HCT116 (cell line): ENCODE measurements at regions not wholly inside any gene's neighbourhood (a gene's known extent, or its start where the extent isn't known, plus 50 kb on each side); places are given as distances from the start of the nearest gene placed in this dataset.

Experiments
- ATAC-seq: fragments of 200-7000 bp; cut with Tn5 transposase; 2 replicates; pipeline ENCODE4 v1.9.1; 2020; ENCODE audit warnings: mild to moderate bottlenecking, moderate library complexity
- BruUV-seq: library from RNA; stranded (reverse); fragments of 400-500 nt; replicated peaks from 2 replicates; lab custom pipeline; 2021; lab: Mats Ljungman, UMichigan
- CTCF ChIA-PET: fragments of 300-600 bp; sonication (Branson Sonifier 250); formaldehyde crosslinking; loops from one replicate; lab custom pipeline; 2021; ENCODE audit warnings: antibody characterized with exemption; lab: Charles Lee
- POLR2A ChIA-PET: fragments of 300-600, 350-600 bp; sonication (Branson Sonifier 250); formaldehyde crosslinking; loops from one replicate; lab custom pipeline; 2021; ENCODE audit warnings: antibody characterized with exemption; lab: Charles Lee
- RAD21 ChIA-PET, 2 experiments: fragments of 300-600 bp; sonication (Branson Sonifier 250); formaldehyde crosslinking; loops; one replicate each; lab custom pipeline; 2023; ENCODE audit warnings: low total read pairs in 2 of 2; ENCODE audit not compliant: uncharacterized antibody in 2 of 2, unreplicated experiment in 2 of 2, low non-redundant PET in 1 of 2; lab: Charles Lee
- DNase-seq: peaks from one replicate; pipeline ENCODE4 v3.0.0-alpha.2; 2010; ENCODE audit warnings: low read depth, low spot score
- H2AFZ ChIP-seq: fragments of 200-600 bp; shearing (Covaris generic), sonication (generic); 2 replicates; pipeline ENCODE4 v1.6.1; 2017; ENCODE audit warnings: low read depth, mixed run types, mixed read lengths, antibody characterized with exemption, low read length; ENCODE audit not compliant: poor library complexity, severe bottlenecking
- H3K27ac ChIP-seq: 2 replicates; pipeline ENCODE4 v1.5.1; 2012; ENCODE audit warnings: low read depth, low read length
- H3K27me3 ChIP-seq: fragments of 200-600 bp; sonication (generic); 2 replicates; pipeline ENCODE4 v1.6.1; 2016; ENCODE audit warnings: mixed run types, low read length, mixed read lengths; ENCODE audit not compliant: insufficient read depth
- H3K36me3 ChIP-seq, 2 experiments: fragments of 200-500 bp in 1 of 2; fragments of 200-600 bp in 1 of 2; sonication (Bioruptor generic) in 1 of 2; sonication (generic) in 1 of 2; 2 replicates each; pipeline versions ENCODE4 v1.5.1 to v1.6.1; 2014 to 2016; ENCODE audit warnings: low read length in 2 of 2, inconsistent platforms in 1 of 2, mixed read lengths in 1 of 2, mixed run types in 1 of 2; ENCODE audit not compliant: insufficient read depth in 2 of 2, control insufficient read depth in 1 of 2
- H3K4me1 ChIP-seq, 2 experiments: fragments of 200-600 bp in 1 of 2; sonication (generic) in 1 of 2; 2 replicates each; pipeline versions ENCODE4 v1.5.1 to v1.6.1; 2012 to 2017; ENCODE audit warnings: low read length in 2 of 2, inconsistent platforms in 1 of 2, mild to moderate bottlenecking in 1 of 2, mixed read lengths in 1 of 2, mixed run types in 1 of 2, moderate library complexity in 1 of 2; ENCODE audit not compliant: insufficient read depth in 2 of 2, control insufficient read depth in 1 of 2
- H3K4me2 ChIP-seq: fragments of 200-600 bp; sonication (generic); 2 replicates; pipeline ENCODE4 v1.6.1; 2017; ENCODE audit warnings: mixed run types, low read length, mixed read lengths
- H3K4me3 ChIP-seq, 2 experiments: fragments of 200-600 bp in 1 of 2; sonication (generic) in 1 of 2; replicated peaks in 1 of 2; 2 replicates each; pipeline ENCODE4 v1.5.1; 2011 to 2016; ENCODE audit warnings: low read length in 2 of 2, control low read depth in 1 of 2, low read depth in 1 of 2, mild to moderate bottlenecking in 1 of 2, mixed read lengths in 1 of 2, mixed run types in 1 of 2
- H3K79me2 ChIP-seq: fragments of 200-600 bp; sonication (generic); 2 replicates; pipeline ENCODE4 v1.6.1; 2017; ENCODE audit warnings: mild to moderate bottlenecking, mixed run types, low read length, moderate library complexity, mixed read lengths; ENCODE audit not compliant: insufficient read depth
- H3K9ac ChIP-seq: fragments of 200-600 bp; sonication (generic); 2 replicates; pipeline ENCODE4 v1.6.1; 2016; ENCODE audit warnings: low read length, mixed read lengths
- H3K9me2 ChIP-seq: fragments of 200-600 bp; sonication (generic), shearing (Covaris generic); 2 replicates; pipeline ENCODE4 v1.6.1; 2017; ENCODE audit warnings: mixed run types, mild to moderate bottlenecking, moderate library complexity; ENCODE audit not compliant: insufficient read depth
- H3K9me3 ChIP-seq, 2 experiments: fragments of 200-500 bp in 1 of 2; fragments of 200-600 bp in 1 of 2; sonication (Bioruptor generic) in 1 of 2; sonication (generic) in 1 of 2; 2 replicates each; pipeline ENCODE4 v1.6.1; 2014 to 2017; ENCODE audit warnings: low read length in 2 of 2, mixed read lengths in 2 of 2, inconsistent platforms in 1 of 2, low read depth in 1 of 2, mild to moderate bottlenecking in 1 of 2, mixed run types in 1 of 2, moderate library complexity in 1 of 2; ENCODE audit not compliant: control insufficient read depth in 1 of 2, insufficient read depth in 1 of 2
- H4K20me1 ChIP-seq: fragments of 200-600 bp; sonication (generic), shearing (Covaris generic); 2 replicates; pipeline ENCODE4 v1.6.1; 2017; ENCODE audit warnings: mixed run types, mild to moderate bottlenecking, moderate library complexity; ENCODE audit not compliant: insufficient read depth
- CBX3 ChIP-seq: IDR thresholded peaks from 2 replicates; pipeline ENCODE4 v1.6.1; 2012; ENCODE audit warnings: low read depth
- CEBPB ChIP-seq: IDR thresholded peaks from 2 replicates; pipeline ENCODE4 v1.6.1; 2012; ENCODE audit warnings: low read depth
- EGR1 ChIP-seq: IDR thresholded peaks from 2 replicates; pipeline ENCODE4 v1.6.1; 2012; ENCODE audit warnings: low read depth
- ELF1 ChIP-seq: IDR thresholded peaks from 2 replicates; pipeline ENCODE4 v1.6.1; 2012; ENCODE audit warnings: low read depth, borderline replicate concordance
- EZH2 ChIP-seq: fragments of 200-600 bp; sonication (generic); IDR thresholded peaks from 2 replicates; pipeline ENCODE4 v1.6.1; 2017; ENCODE audit warnings: antibody characterized with exemption, mixed run types
- EZH2phosphoT487 ChIP-seq: fragments of 200-600 bp; IDR thresholded peaks from 2 replicates; pipeline ENCODE4 v1.6.1; 2018; ENCODE audit warnings: antibody characterized with exemption, borderline replicate concordance
- FOSL1 ChIP-seq: IDR thresholded peaks from 2 replicates; pipeline ENCODE4 v1.6.1; 2012; ENCODE audit warnings: low read depth
- JUND ChIP-seq: IDR thresholded peaks from 2 replicates; pipeline ENCODE4 v1.6.1; 2012
- POLR2A ChIP-seq: IDR thresholded peaks from 2 replicates; pipeline ENCODE4 v1.7.0; 2011; ENCODE audit warnings: borderline replicate concordance; ENCODE audit not compliant: insufficient read depth, insufficient read length; ENCODE audit errors: extremely low read depth
- POLR2AphosphoS5 ChIP-seq: IDR thresholded peaks from 2 replicates; pipeline ENCODE4 v1.6.1; 2011; ENCODE audit warnings: mild to moderate bottlenecking, low read depth, low read length, moderate library complexity
- RAD21 ChIP-seq: IDR thresholded peaks from 2 replicates; pipeline ENCODE4 v1.6.1; 2012; ENCODE audit warnings: low read depth, mild to moderate bottlenecking
- REST ChIP-seq: IDR thresholded peaks from 2 replicates; pipeline ENCODE4 v1.6.1; 2012; ENCODE audit warnings: low read depth
- SRF ChIP-seq: IDR thresholded peaks from 2 replicates; pipeline ENCODE4 v1.6.1; 2012; ENCODE audit warnings: low read depth
- TCF7L2 ChIP-seq: IDR thresholded peaks from 2 replicates; pipeline ENCODE4 v1.7.0; 2011; ENCODE audit warnings: borderline replicate concordance, inconsistent platforms; ENCODE audit not compliant: insufficient read depth, insufficient read length; ENCODE audit errors: extremely low read depth
- YY1 ChIP-seq: IDR thresholded peaks from 2 replicates; pipeline ENCODE4 v1.6.1; 2011; ENCODE audit warnings: low read length, low read depth, moderate library complexity, mild to moderate bottlenecking; ENCODE audit not compliant: insufficient replicate concordance; ENCODE audit errors: extremely low read depth
- ZFX ChIP-seq: fragments of 450-650 bp; IDR thresholded peaks from 2 replicates; pipeline ENCODE4 v1.6.1; 2017
- ZNF274 ChIP-seq: fragments of 200-500 bp; sonication (Bioruptor generic); IDR thresholded peaks from 2 replicates; pipeline ENCODE4 v1.6.1; 2014; ENCODE audit warnings: mild to moderate bottlenecking, low read depth, low read length, inconsistent platforms
- intact Hi-C: fragments of 100-400 bp; cut with micrococcal nuclease; formaldehyde crosslinking; loops from 2 replicates; pipeline ENCODE4 v1.10.0; 2022
- TF ChIP-seq, protein P1 (sequence below): IDR thresholded peaks from 2 replicates; pipeline ENCODE4 v1.6.1; 2012
- TF ChIP-seq, protein P2 (sequence below): IDR thresholded peaks from 2 replicates; pipeline ENCODE4 v1.6.1; 2012

- H3K4me2 ChIP-seq, result no peak overlapping the region
- H3K27me3 ChIP-seq, result no peaks in the 10 kb centered on the region
- no peaks in the 10 kb centered on the region for H3K9me3 ChIP-seq
- H3K4me1 ChIP-seq, result no peaks in the 10 kb centered on the region
- H3K36me3 ChIP-seq, result no peaks in the 10 kb centered on the region
- BruUV-seq, result no TSS peak
- no peak overlapping the region for H3K9ac ChIP-seq
- no peak for TF ChIP-seq EGR1
- no peak for TF ChIP-seq POLR2AphosphoS5
- no peak for TF ChIP-seq JUND
- no peak for TF ChIP-seq POLR2A
- TF ChIP-seq RAD21, result no peak
- intact Hi-C loops, result no loop called here
- ChIA-PET CTCF (no interaction called here), RAD21 (no interaction called here), POLR2A (no interaction called here)
- ATAC-seq, result no peak
- DNase-seq, result no peak
- no peaks in the 10 kb centered on the region for H3K79me2 ChIP-seq
- H3K27ac ChIP-seq, result no peak overlapping the region
- H4K20me1 ChIP-seq, result no peaks in the 10 kb centered on the region
- H3K9me2 ChIP-seq, result no peaks in the 10 kb centered on the region
- H2AFZ ChIP-seq, result no peak overlapping the region
- no peak overlapping the region for H3K4me3 ChIP-seq
Measured at GRCh38 chrX:122248681-122249080, 935.4 kb upstream of the GRIA3 start.

DNA sequence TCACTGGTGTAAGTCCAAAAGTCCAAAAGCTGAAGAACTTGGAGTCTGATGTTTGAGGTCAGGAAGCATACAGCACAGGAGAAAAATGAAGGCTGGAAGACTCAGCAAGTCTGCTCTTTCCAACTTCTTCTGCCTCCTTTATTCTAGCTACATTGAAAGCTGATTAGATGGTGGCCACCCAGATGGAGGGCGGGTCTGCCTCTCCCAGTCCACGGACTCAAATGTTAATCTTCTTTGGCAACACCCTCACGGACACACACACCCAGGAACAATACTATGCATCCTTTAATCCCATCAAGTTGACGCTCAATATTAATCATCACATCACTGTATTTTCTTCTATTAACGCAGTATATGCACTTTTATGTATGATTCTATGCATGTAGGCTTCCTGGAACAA lies 931.6 kb upstream of the GRIA3 start:
- ATAC-seq, result no peak
- POLR2A ChIA-PET, result no interaction called here
- no peak overlapping the region for H3K4me3 ChIP-seq
- TF ChIP-seq YY1, result no peak
- TF ChIP-seq, protein P1, sequence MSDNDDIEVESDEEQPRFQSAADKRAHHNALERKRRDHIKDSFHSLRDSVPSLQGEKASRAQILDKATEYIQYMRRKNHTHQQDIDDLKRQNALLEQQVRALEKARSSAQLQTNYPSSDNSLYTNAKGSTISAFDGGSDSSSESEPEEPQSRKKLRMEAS, result no peak
- no peak for TF ChIP-seq POLR2A
- TF ChIP-seq CBX3, result no peak
- no peak for TF ChIP-seq FOSL1
- no peak for TF ChIP-seq ELF1
- TF ChIP-seq JUND, result no peak
- no peak for TF ChIP-seq REST
- no peak for TF ChIP-seq ZNF274
- no peak for TF ChIP-seq EGR1
- TF ChIP-seq SRF, result no peak
- no peak for TF ChIP-seq EZH2phosphoT487
- TF ChIP-seq, protein P2, sequence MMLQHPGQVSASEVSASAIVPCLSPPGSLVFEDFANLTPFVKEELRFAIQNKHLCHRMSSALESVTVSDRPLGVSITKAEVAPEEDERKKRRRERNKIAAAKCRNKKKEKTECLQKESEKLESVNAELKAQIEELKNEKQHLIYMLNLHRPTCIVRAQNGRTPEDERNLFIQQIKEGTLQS, result no peak
- no peak for TF ChIP-seq CEBPB
- no peak for TF ChIP-seq RAD21
- no peak for TF ChIP-seq TCF7L2
- no peak for TF ChIP-seq ZFX
- TF ChIP-seq EZH2, result no peak

More for the DNA sequence above, 931.6 kb upstream of the GRIA3 start:
- Histone ChIP-seq H3K4me1 (no peaks in the 10 kb centered on the region), H3K79me2 (no peaks in the 10 kb centered on the region), H3K27ac (no peak overlapping the region), H2AFZ (no peak overlapping the region), H3K9ac (no peak overlapping the region), H4K20me1 (no peaks in the 10 kb centered on the region), H3K27me3 (no peaks in the 10 kb centered on the region), H3K36me3 (no peaks in the 10 kb centered on the region), H3K9me2 (no peaks in the 10 kb centered on the region), H3K9me3 (no peaks in the 10 kb centered on the region), H3K4me2 (no peak overlapping the region)
- ChIA-PET RAD21 (no interaction called here), CTCF (no interaction called here)
- no TSS peak for BruUV-seq
- intact Hi-C loops, result no loop called here
- DNase-seq, result no peak
